IMR-90 (cell line): ENCODE measurements at regions not wholly inside any gene's neighbourhood (a gene's known extent, or its start where the extent isn't known, plus 50 kb on each side); places are given as distances from the start of the nearest gene placed in this dataset.

ENCODE experiments used
- ATAC-seq: fragments of 200-7000 bp; cut with Tn5 transposase; 2 replicates; pipeline ENCODE4 v1.9.1; 2020; ENCODE audit warnings: low read depth, mild to moderate bottlenecking, moderate library complexity
- BruUV-seq: library from RNA; stranded (reverse); fragments of 400-500 nt; replicated peaks from 2 replicates; lab custom pipeline; 2021; lab: Mats Ljungman, UMichigan
- CTCF ChIA-PET: fragments of 300-600 bp; formaldehyde crosslinking; extraction: SDS; loops from one replicate; lab custom pipeline; 2021; ENCODE audit warnings: antibody characterized with exemption; lab: Yijun Ruan, JAX
- POLR2A ChIA-PET: fragments of 300-600 bp; sonication (Branson Sonifier 250); formaldehyde crosslinking; loops from one replicate; lab custom pipeline; 2022; ENCODE audit warnings: antibody characterized with exemption; ENCODE audit not compliant: unreplicated experiment; lab: Charles Lee
- DNase-seq: peaks from one replicate; pipeline ENCODE4 v3.0.0; 2013
- H2AFZ ChIP-seq: replicated peaks from 2 replicates; pipeline ENCODE3; 2013; ENCODE audit warnings: low read length, mild to moderate bottlenecking; ENCODE audit not compliant: poor library complexity
- H2AK5ac ChIP-seq: 2 replicates; pipeline ENCODE4 v1.6.1; 2013; ENCODE audit warnings: low read depth, low read length, inconsistent platforms
- H2AK9ac ChIP-seq: replicated peaks from 2 replicates; pipeline ENCODE3; 2013; ENCODE audit warnings: mild to moderate bottlenecking, low read depth, low read length, moderate library complexity; ENCODE audit not compliant: poor library complexity
- H2BK120ac ChIP-seq: 2 replicates; pipeline ENCODE4 v1.6.1; 2013; ENCODE audit warnings: low read depth, low read length, inconsistent platforms
- H2BK15ac ChIP-seq: 3 replicates; pipeline ENCODE4 v1.6.1; 2013; ENCODE audit warnings: low read depth, low read length, inconsistent platforms
- H2BK20ac ChIP-seq: 2 replicates; pipeline ENCODE4 v1.6.1; 2013; ENCODE audit warnings: low read depth, mild to moderate bottlenecking, inconsistent platforms, low read length, moderate library complexity
- H2BK5ac ChIP-seq: 2 replicates; pipeline ENCODE4 v1.6.1; 2013; ENCODE audit warnings: mild to moderate bottlenecking, low read depth, low read length, inconsistent platforms; ENCODE audit not compliant: poor library complexity, severe bottlenecking
- H3K14ac ChIP-seq: replicated peaks from 2 replicates; pipeline ENCODE4 v1.6.1; 2013; ENCODE audit warnings: low read depth, low read length, inconsistent platforms
- H3K18ac ChIP-seq: 2 replicates; pipeline ENCODE4 v1.6.1; 2013; ENCODE audit warnings: low read depth, low read length, control low read depth
- H3K23ac ChIP-seq: 2 replicates; pipeline ENCODE4 v1.6.1; 2013; ENCODE audit warnings: low read depth, low read length, inconsistent platforms
- H3K27ac ChIP-seq: 2 replicates; pipeline ENCODE4 v1.5.1; 2013; ENCODE audit warnings: mild to moderate bottlenecking, control low read depth, low read length; ENCODE audit not compliant: insufficient read depth
- H3K27me3 ChIP-seq: 2 replicates; pipeline ENCODE4 v1.6.1; 2013; ENCODE audit warnings: low read length; ENCODE audit not compliant: control insufficient read depth, insufficient read depth
- H3K36me3 ChIP-seq: 2 replicates; pipeline ENCODE4 v1.6.1; 2013; ENCODE audit warnings: low read length, mixed read lengths; ENCODE audit not compliant: control insufficient read depth, insufficient read depth
- H3K4ac ChIP-seq: 2 replicates; pipeline ENCODE4 v1.6.1; 2013; ENCODE audit warnings: low read depth, low read length, inconsistent platforms
- H3K4me1 ChIP-seq: 2 replicates; pipeline ENCODE4 v1.6.1; 2013; ENCODE audit warnings: low read length, mixed read lengths; ENCODE audit not compliant: control insufficient read depth, insufficient read depth
- H3K4me2 ChIP-seq: 2 replicates; pipeline ENCODE4 v1.6.1; 2013; ENCODE audit warnings: low read depth, mild to moderate bottlenecking, control low read depth, low read length, moderate library complexity
- H3K4me3 ChIP-seq: 2 replicates; pipeline ENCODE4 v1.5.1; 2013; ENCODE audit warnings: low read depth, mild to moderate bottlenecking, control low read depth, low read length, moderate library complexity; ENCODE audit not compliant: insufficient read depth
- H3K56ac ChIP-seq: 2 replicates; pipeline ENCODE4 v1.6.1; 2013; ENCODE audit warnings: low read length, inconsistent platforms; ENCODE audit not compliant: insufficient read depth; ENCODE audit errors: extremely low read depth
- H3K79me1 ChIP-seq, 2 experiments: 2 replicates each; pipeline ENCODE4 v1.6.1; 2013; ENCODE audit warnings: low read length in 2 of 2, inconsistent platforms in 1 of 2, low read depth in 1 of 2
- H3K9ac ChIP-seq: 2 replicates; pipeline ENCODE4 v1.6.1; 2013; ENCODE audit warnings: low read depth, low read length, control low read depth
- H3K9me1 ChIP-seq: 2 replicates; pipeline ENCODE4 v1.6.1; 2013; ENCODE audit warnings: low read length, inconsistent platforms; ENCODE audit not compliant: insufficient read depth
- H3K9me3 ChIP-seq: 2 replicates; pipeline ENCODE4 v1.6.1; 2013; ENCODE audit warnings: low read length; ENCODE audit not compliant: control insufficient read depth, insufficient read depth
- H4K20me1 ChIP-seq: 2 replicates; pipeline ENCODE4 v1.6.1; 2013; ENCODE audit warnings: low read length, inconsistent platforms; ENCODE audit not compliant: insufficient read depth
- H4K5ac ChIP-seq: 2 replicates; pipeline ENCODE4 v1.6.1; 2013; ENCODE audit warnings: mild to moderate bottlenecking, low read depth, low read length, control low read depth
- H4K8ac ChIP-seq, 2 experiments: 2 replicates each; pipeline ENCODE4 v1.6.1; 2013; ENCODE audit warnings: low read depth in 2 of 2, low read length in 2 of 2, control low read depth in 1 of 2, inconsistent platforms in 1 of 2
- H4K91ac ChIP-seq: 2 replicates; pipeline ENCODE4 v1.6.1; 2013; ENCODE audit warnings: low read depth, low read length, inconsistent platforms; ENCODE audit not compliant: insufficient read depth
- BHLHE40 ChIP-seq: fragments of 150-350 bp; IDR thresholded peaks from 2 replicates; pipeline ENCODE4 v1.6.1; 2016; ENCODE audit warnings: mild to moderate bottlenecking, low read depth, low read length
- CEBPB ChIP-seq: IDR thresholded peaks from 2 replicates; pipeline ENCODE4 v1.6.1; 2012; ENCODE audit warnings: low read depth, low read length, improper control_type of control experiment
- CHD1 ChIP-seq: IDR thresholded peaks from 2 replicates; pipeline ENCODE4 v1.6.1; 2012; ENCODE audit warnings: low read depth, low read length, improper control_type of control experiment
- FOS ChIP-seq: fragments of 150-350 bp; IDR thresholded peaks from 2 replicates; pipeline ENCODE4 v1.6.1; 2016; ENCODE audit warnings: low read depth, low read length
- MAFK ChIP-seq: IDR thresholded peaks from 2 replicates; pipeline ENCODE4 v1.6.1; 2012; ENCODE audit warnings: low read depth, low read length, improper control_type of control experiment
- MXI1 ChIP-seq: IDR thresholded peaks from 2 replicates; pipeline ENCODE4 v1.6.1; 2012; ENCODE audit warnings: low read depth, mild to moderate bottlenecking, low read length, moderate library complexity, borderline replicate concordance
- NFE2L2 ChIP-seq: fragments of 150-350 bp; IDR thresholded peaks from 2 replicates; pipeline ENCODE4 v1.6.1; 2016; ENCODE audit warnings: low read depth, mild to moderate bottlenecking, low read length
- POLR2A ChIP-seq: IDR thresholded peaks from 2 replicates; pipeline ENCODE4 v1.6.1; 2012; ENCODE audit warnings: mild to moderate bottlenecking, low read depth, low read length
- RAD21 ChIP-seq: IDR thresholded peaks from 2 replicates; pipeline ENCODE4 v1.6.1; 2012; ENCODE audit warnings: low read length, improper control_type of control experiment
- RCOR1 ChIP-seq: IDR thresholded peaks from 2 replicates; pipeline ENCODE4 v1.6.1; 2012; ENCODE audit warnings: mild to moderate bottlenecking, low read length, improper control_type of control experiment; ENCODE audit not compliant: insufficient replicate concordance
- RFX5 ChIP-seq: IDR thresholded peaks from 2 replicates; pipeline ENCODE4 v1.8.0; 2012; ENCODE audit warnings: low read depth, mild to moderate bottlenecking, low read length, moderate library complexity
- SMC3 ChIP-seq: fragments of 150-350 bp; IDR thresholded peaks from 2 replicates; pipeline ENCODE4 v1.6.1; 2016; ENCODE audit warnings: low read depth, mild to moderate bottlenecking, antibody characterized with exemption, low read length, moderate library complexity
- WGBS, 2 experiments: methylation state at CpG; one replicate each; pipeline versions ENCODE4 v1.1.5 to v1.1.7; 2013; ENCODE audit warnings: missing lambda C conversion rate in 2 of 2; ENCODE audit not compliant: insufficient read length in 1 of 2; ENCODE audit errors: extremely low coverage in 2 of 2; 5-methylcytosine and 5-hydroxymethylcytosine counted together
- dilution Hi-C: fragments of 300-500 bp; cut with HindIII; formaldehyde crosslinking; loops from one replicate; pipeline ENCODE4 v1.14.3; 2018; ENCODE audit warnings: low sequenced_read_pairs; ENCODE audit not compliant: unreplicated experiment
- in situ Hi-C: fragments of 300-500 bp; cut with MboI; formaldehyde crosslinking; loops from 3 replicates; pipeline ENCODE4 v1.14.3; 2019; ENCODE audit warnings: low sequenced_read_pairs, inconsistent platforms, mixed read lengths
- intact Hi-C: fragments of 100-400 bp; cut with micrococcal nuclease; formaldehyde crosslinking; loops from 2 replicates; pipeline ENCODE4 v1.10.0; 2022
- TF ChIP-seq, protein P1 (sequence below): conservative IDR thresholded peaks from 2 replicates; pipeline ENCODE4 v1.5.1; 2012; ENCODE audit warnings: mild to moderate bottlenecking, low read depth, low read length, improper control_type of control experiment

DNA sequence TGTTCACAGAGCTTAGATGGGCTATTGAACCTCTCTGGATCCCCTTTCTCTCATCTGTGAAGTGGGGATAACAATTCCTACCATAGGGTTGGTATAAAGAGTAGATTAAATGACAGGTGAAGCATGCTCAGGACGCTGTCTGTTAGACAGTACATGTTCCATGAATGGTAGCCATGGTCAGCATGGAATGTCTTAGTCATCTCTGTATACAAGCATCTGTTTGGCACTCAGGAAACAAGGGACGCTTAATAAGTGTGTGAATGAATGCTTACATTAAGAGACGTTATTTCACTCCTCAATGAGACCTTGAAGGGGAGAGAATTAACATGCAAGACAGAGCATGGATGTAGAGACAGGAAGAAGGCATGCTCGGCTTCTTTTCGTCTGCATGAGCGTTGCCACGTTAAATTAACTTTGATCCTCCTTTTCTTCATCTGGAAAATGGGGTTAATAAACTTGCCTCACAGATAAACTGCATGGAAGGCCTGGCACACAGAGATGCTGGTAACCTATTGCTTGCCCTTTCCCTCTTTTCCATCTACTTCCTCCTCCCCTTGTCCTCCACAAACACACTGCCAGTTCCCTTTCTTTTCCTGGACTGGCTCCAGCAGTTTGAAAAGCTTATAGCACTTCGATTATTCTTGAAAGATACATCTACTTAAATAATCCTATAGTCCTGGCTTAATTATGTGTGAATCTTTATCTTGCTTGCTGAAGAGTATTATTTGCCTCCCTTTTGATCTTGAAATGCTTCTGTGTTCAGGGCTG is 267.2 kb upstream of the MTNR1B start:
- no TSS peak for BruUV-seq
- no peak for ATAC-seq

More for the DNA sequence above, 267.2 kb upstream of the MTNR1B start:
- H2BK5ac ChIP-seq = no peak overlapping the region
- POLR2A ChIA-PET = no interaction called here
- CTCF ChIA-PET = interaction anchor here (0.6 kb wide), 1 partner anchor 14 kb away, joined by 3 read pairs; no protein-coding TSS in a partner anchor
- DNase-seq = peak; percentile 3
- intact Hi-C loops (no loop called here), in situ Hi-C loops (no loop called here), dilution Hi-C loops (no loop called here)
- H2BK20ac ChIP-seq = no peak overlapping the region
- H2AK5ac ChIP-seq = no peak overlapping the region
- 86% methylated on average over 1 of the region's 8 CpGs; no CpG with 5 or more reads in 1 of the 2 experiments for WGBS, 2 experiments
- no peaks in the 10 kb centered on the region for H3K79me1 ChIP-seq
- H3K9ac ChIP-seq = no peak overlapping the region
- H3K36me3 ChIP-seq = no peaks in the 10 kb centered on the region
- no peak overlapping the region for H3K4me2 ChIP-seq
- H4K8ac ChIP-seq = no peak overlapping the region
- no peaks in the 10 kb centered on the region for H3K9me3 ChIP-seq
- H3K4me3 ChIP-seq = no peak overlapping the region
- no peak overlapping the region for H3K56ac ChIP-seq
- no peak overlapping the region for H2AK9ac ChIP-seq
- no peak for TF ChIP-seq CEBPB
- no peak for TF ChIP-seq NFE2L2
- no peak for TF ChIP-seq POLR2A
- no peak for TF ChIP-seq MAFK
- no peak for TF ChIP-seq SMC3
- TF ChIP-seq FOS = no peak
- TF ChIP-seq RCOR1 = no peak
- TF ChIP-seq, protein P1, sequence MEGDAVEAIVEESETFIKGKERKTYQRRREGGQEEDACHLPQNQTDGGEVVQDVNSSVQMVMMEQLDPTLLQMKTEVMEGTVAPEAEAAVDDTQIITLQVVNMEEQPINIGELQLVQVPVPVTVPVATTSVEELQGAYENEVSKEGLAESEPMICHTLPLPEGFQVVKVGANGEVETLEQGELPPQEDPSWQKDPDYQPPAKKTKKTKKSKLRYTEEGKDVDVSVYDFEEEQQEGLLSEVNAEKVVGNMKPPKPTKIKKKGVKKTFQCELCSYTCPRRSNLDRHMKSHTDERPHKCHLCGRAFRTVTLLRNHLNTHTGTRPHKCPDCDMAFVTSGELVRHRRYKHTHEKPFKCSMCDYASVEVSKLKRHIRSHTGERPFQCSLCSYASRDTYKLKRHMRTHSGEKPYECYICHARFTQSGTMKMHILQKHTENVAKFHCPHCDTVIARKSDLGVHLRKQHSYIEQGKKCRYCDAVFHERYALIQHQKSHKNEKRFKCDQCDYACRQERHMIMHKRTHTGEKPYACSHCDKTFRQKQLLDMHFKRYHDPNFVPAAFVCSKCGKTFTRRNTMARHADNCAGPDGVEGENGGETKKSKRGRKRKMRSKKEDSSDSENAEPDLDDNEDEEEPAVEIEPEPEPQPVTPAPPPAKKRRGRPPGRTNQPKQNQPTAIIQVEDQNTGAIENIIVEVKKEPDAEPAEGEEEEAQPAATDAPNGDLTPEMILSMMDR = no peak
- no peak for TF ChIP-seq RAD21
- TF ChIP-seq CHD1 = no peak
- TF ChIP-seq BHLHE40 = no peak
- no peak for TF ChIP-seq RFX5
- TF ChIP-seq MXI1 = no peak
- H3K23ac ChIP-seq = no peak overlapping the region
- H2AFZ ChIP-seq = no peak overlapping the region
- H3K27me3 ChIP-seq = no peaks in the 10 kb centered on the region
- no peak overlapping the region for H4K5ac ChIP-seq
- H2BK120ac ChIP-seq = no peak overlapping the region
- no peak overlapping the region for H3K27ac ChIP-seq
- no peaks in the 10 kb centered on the region for H4K20me1 ChIP-seq
- no peaks in the 10 kb centered on the region; the same call in 1 of the 2 replicates for H3K9me1 ChIP-seq
- H3K4ac ChIP-seq = no peak overlapping the region
- no peak overlapping the region for H4K91ac ChIP-seq
- H2BK15ac ChIP-seq = no peak overlapping the region
- no peak overlapping the region for H3K18ac ChIP-seq
- no peaks in the 10 kb centered on the region for H3K4me1 ChIP-seq
- no peak overlapping the region for H3K14ac ChIP-seq
